ENCODE measurements at regions not wholly inside any gene's neighbourhood (a gene's known extent, or its start where the extent isn't known, plus 50 kb on each side); places are given as distances from the start of the nearest gene placed in this dataset.

GRCh38 chr3:184505076-184505878 is 56.3 kb upstream of the EPHB3 start:
- no peak overlapping the region for H3K18ac ChIP-seq (ENCODE audit: insufficient read length, low read depth, low read length)
- H3K23me2 ChIP-seq (ENCODE audit: insufficient read length, low read depth, low read length, poor library complexity, severe bottlenecking) = no peaks in the 10 kb centered on the region
- no peak overlapping the region for H2BK20ac ChIP-seq (ENCODE audit: low read depth, low read length, poor library complexity, severe bottlenecking)
- H3K23ac ChIP-seq (ENCODE audit: insufficient read length, low read depth, low read length) = no peak overlapping the region
- no peak overlapping the region for H4K91ac ChIP-seq (ENCODE audit: insufficient read length, low read depth, low read length)
- no peak overlapping the region for H3K4me2 ChIP-seq (ENCODE audit: insufficient read depth, insufficient read length, low read length)
- H3K27me3 Mint-ChIP-seq (ENCODE audit: low read depth) = peaks cover 35% of the 10 kb centered on the region
- no peak overlapping the region for H3K9ac ChIP-seq (ENCODE audit: extremely low read depth, insufficient read length, low read length)
- H3K4me1 ChIP-seq (ENCODE audit: insufficient read depth, low read length) = peaks cover 5% of the 10 kb centered on the region; the same call in 1 of the 2 replicates
- H3K56ac ChIP-seq (ENCODE audit: insufficient read length, low read depth, low read length) = no peak overlapping the region
- H3K79me1 ChIP-seq (ENCODE audit: insufficient read depth, low read depth, low read length, poor library complexity, severe bottlenecking) = no peaks in the 10 kb centered on the region
- no peak overlapping the region for H4K8ac ChIP-seq (replicated peaks; ENCODE audit: insufficient read length, low read depth, low read length)
- H2BK12ac ChIP-seq (ENCODE audit: insufficient read length, low read depth, low read length) = no peak overlapping the region
- H2BK5ac ChIP-seq (ENCODE audit: insufficient read length, low read length) = no peak overlapping the region
- H2BK15ac ChIP-seq (ENCODE audit: low read depth, low read length) = no peak overlapping the region
- H3K27ac ChIP-seq (ENCODE audit: insufficient read length, low read depth, low read length) = no peak overlapping the region
- no peak overlapping the region for H3K4ac ChIP-seq (ENCODE audit: low read depth, low read length)
- no peaks in the 10 kb centered on the region for H3K79me2 ChIP-seq (ENCODE audit: insufficient read depth, low read length)
- H3K9me3 ChIP-seq (ENCODE audit: control insufficient read depth, low read depth, low read length) = no peaks in the 10 kb centered on the region
- H3K36me3 Mint-ChIP-seq (ENCODE audit: insufficient read depth in 1 of 3, low read depth in 3 of 3) = peaks cover 4 to 17% (median 7%) of the 10 kb centered on the region in 3 experiments
- WGBS (ENCODE audit: extremely low coverage, insufficient read length, low lambda C conversion rate) = no CpG with 5 or more reads among the region's 9 CpGs
- H4K20me1 ChIP-seq (ENCODE audit: control insufficient read depth, insufficient read depth, insufficient read length) = no peaks in the 10 kb centered on the region
- no peak overlapping the region for H2AK5ac ChIP-seq (ENCODE audit: insufficient read length, low read length)
- H4K5ac ChIP-seq (ENCODE audit: insufficient read length, low read depth, low read length) = no peak overlapping the region
- H3T11ph ChIP-seq (ENCODE audit: low read length) = no peak overlapping the region
- H3K27me3 ChIP-seq (ENCODE audit: insufficient read depth, low read length) = no peaks in the 10 kb centered on the region
- no peak for DNase-seq
- H3K4me3 Mint-ChIP-seq = no peak overlapping the region
- no peak overlapping the region for H3K27ac Mint-ChIP-seq
- no peak overlapping the region for H2BK120ac ChIP-seq (ENCODE audit: low read depth, low read length, poor library complexity, severe bottlenecking)
- TF ChIP-seq, protein P1, sequence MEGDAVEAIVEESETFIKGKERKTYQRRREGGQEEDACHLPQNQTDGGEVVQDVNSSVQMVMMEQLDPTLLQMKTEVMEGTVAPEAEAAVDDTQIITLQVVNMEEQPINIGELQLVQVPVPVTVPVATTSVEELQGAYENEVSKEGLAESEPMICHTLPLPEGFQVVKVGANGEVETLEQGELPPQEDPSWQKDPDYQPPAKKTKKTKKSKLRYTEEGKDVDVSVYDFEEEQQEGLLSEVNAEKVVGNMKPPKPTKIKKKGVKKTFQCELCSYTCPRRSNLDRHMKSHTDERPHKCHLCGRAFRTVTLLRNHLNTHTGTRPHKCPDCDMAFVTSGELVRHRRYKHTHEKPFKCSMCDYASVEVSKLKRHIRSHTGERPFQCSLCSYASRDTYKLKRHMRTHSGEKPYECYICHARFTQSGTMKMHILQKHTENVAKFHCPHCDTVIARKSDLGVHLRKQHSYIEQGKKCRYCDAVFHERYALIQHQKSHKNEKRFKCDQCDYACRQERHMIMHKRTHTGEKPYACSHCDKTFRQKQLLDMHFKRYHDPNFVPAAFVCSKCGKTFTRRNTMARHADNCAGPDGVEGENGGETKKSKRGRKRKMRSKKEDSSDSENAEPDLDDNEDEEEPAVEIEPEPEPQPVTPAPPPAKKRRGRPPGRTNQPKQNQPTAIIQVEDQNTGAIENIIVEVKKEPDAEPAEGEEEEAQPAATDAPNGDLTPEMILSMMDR (conservative IDR thresholded peaks at IDR 0.05) = no peak
- H3K4me1 Mint-ChIP-seq = peaks cover 19 to 23% of the 10 kb centered on the region in 2 experiments
- H3K14ac ChIP-seq (ENCODE audit: insufficient read depth, low read length) = no peak overlapping the region
- no peak overlapping the region for H2AFZ ChIP-seq (ENCODE audit: low read length)
- peaks cover 15 to 19% of the 10 kb centered on the region in 2 experiments for H3K9me3 Mint-ChIP-seq
